ENCODE measurements at regions not wholly inside any gene's neighbourhood (a gene's known extent, or its start where the extent isn't known, plus 50 kb on each side); places are given as distances from the start of the nearest gene placed in this dataset.

DNA sequence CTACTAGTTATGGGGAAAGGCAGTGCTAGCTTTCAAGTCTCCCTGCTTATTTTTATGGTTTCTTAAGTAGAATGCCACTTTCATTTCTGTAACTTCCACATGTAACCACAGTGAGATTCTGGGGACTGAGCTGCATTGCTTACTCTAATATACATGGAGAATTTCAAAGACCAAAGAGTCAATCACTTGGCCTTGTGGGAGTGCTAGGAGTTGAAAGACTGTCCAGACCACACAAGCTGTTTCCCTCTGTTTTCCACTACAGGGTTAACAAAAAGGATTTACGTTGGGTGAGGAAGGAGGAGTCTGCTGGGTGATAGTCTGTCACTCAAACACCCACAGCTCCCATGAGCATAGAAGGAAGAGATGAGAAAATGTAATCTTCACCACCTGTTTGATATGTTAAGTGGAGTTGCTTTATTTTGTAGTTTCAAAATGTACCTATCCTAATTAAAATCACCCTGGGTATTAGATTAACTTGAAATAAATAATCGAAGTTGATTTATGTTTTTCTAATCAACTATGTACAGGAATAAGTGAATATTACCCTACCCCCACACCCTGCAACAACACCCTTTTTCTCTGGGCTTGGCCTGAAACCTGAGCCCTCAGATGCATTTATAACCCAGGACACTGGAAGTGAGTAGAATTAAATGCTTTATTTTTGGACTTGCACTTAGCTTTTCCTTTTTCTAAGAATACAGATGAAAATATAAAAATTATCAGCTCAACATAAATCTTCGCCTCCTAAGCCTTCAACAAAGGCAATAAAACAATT is 225.8 kb upstream of the SLC10A2 start:
- peak in 1 of 2 donors; percentile 29 for DNase-seq (ENCODE audit: low read depth in 1 of 2, low spot score in 1 of 2)
- H3K27ac ChIP-seq = no peak overlapping the region
- no peaks in the 10 kb centered on the region for H3K9me3 ChIP-seq (ENCODE audit: low read depth)
- TF ChIP-seq, protein P1, sequence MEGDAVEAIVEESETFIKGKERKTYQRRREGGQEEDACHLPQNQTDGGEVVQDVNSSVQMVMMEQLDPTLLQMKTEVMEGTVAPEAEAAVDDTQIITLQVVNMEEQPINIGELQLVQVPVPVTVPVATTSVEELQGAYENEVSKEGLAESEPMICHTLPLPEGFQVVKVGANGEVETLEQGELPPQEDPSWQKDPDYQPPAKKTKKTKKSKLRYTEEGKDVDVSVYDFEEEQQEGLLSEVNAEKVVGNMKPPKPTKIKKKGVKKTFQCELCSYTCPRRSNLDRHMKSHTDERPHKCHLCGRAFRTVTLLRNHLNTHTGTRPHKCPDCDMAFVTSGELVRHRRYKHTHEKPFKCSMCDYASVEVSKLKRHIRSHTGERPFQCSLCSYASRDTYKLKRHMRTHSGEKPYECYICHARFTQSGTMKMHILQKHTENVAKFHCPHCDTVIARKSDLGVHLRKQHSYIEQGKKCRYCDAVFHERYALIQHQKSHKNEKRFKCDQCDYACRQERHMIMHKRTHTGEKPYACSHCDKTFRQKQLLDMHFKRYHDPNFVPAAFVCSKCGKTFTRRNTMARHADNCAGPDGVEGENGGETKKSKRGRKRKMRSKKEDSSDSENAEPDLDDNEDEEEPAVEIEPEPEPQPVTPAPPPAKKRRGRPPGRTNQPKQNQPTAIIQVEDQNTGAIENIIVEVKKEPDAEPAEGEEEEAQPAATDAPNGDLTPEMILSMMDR (IDR thresholded peaks at IDR 0.05; ENCODE audit: low read depth, low read length) = no peak
- no peaks in the 10 kb centered on the region for H3K36me3 ChIP-seq
- no peak overlapping the region for H3K4me3 ChIP-seq
- H3K27me3 ChIP-seq = no peaks in the 10 kb centered on the region
- peaks cover 46% of the 10 kb centered on the region for H3K4me1 ChIP-seq (ENCODE audit: low read depth)

DNA sequence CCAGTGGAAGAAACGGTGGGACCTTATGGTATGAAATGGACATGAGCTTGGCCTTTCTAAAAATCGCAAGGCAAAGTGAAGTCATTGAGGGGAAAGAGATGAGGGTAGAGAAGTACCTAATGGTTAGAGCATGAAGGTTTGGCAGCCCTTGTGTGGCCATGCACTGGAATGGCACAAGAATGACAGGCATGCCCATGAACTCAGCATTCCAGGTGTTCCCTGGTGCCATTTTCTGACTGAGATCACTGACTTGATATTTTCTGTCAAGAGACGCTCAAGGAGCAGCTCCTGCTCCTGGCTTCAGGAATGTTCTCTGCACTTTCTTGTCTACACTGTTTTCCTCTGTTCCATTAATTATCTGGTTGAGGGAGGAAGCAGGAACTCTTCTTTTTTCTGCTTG is 225.0 kb upstream of the SLC10A2 start:
- peaks cover 46% of the 10 kb centered on the region for H3K4me1 ChIP-seq (ENCODE audit: low read depth)
- no peaks in the 10 kb centered on the region for H3K36me3 ChIP-seq
- H3K27me3 ChIP-seq = no peaks in the 10 kb centered on the region
- no peak overlapping the region for H3K27ac ChIP-seq
- no peak for DNase-seq (ENCODE audit: low read depth in 1 of 2, low spot score in 1 of 2)
- TF ChIP-seq, protein P1 (IDR thresholded peaks at IDR 0.05; ENCODE audit: low read depth, low read length) = no peak
- H3K4me3 ChIP-seq = no peak overlapping the region
- no peaks in the 10 kb centered on the region for H3K9me3 ChIP-seq (ENCODE audit: low read depth)

DNA sequence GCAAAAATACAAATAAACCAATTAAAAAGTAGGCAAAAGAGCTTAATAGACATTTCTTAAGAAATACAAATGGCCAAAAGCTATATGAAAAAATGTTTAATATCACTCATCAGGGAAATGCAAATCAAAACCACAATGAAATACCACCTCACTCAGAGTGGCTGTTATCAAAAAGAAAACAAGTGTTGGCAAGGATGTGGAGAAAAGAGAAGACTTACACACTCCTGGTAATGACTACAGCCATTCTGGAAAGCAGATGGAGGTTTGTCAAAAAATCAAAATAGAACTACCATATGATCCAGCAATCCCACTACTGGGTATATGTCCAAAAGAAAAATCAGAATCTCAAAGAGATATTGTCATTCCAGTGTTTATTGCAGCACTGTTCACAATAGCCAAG is 223.5 kb upstream of the SLC10A2 start:
- peak in 1 of 2 donors; percentile 68 for DNase-seq (ENCODE audit: low read depth in 1 of 2, low spot score in 1 of 2)
- H3K4me3 ChIP-seq = no peak overlapping the region
- H3K27me3 ChIP-seq = no peaks in the 10 kb centered on the region
- TF ChIP-seq, protein P1 (IDR thresholded peaks at IDR 0.05; ENCODE audit: low read depth, low read length) = no peak
- H3K27ac ChIP-seq = no peak overlapping the region
- no peaks in the 10 kb centered on the region for H3K36me3 ChIP-seq
- H3K4me1 ChIP-seq (ENCODE audit: low read depth) = peaks cover 46% of the 10 kb centered on the region
- no peaks in the 10 kb centered on the region for H3K9me3 ChIP-seq (ENCODE audit: low read depth)

DNA sequence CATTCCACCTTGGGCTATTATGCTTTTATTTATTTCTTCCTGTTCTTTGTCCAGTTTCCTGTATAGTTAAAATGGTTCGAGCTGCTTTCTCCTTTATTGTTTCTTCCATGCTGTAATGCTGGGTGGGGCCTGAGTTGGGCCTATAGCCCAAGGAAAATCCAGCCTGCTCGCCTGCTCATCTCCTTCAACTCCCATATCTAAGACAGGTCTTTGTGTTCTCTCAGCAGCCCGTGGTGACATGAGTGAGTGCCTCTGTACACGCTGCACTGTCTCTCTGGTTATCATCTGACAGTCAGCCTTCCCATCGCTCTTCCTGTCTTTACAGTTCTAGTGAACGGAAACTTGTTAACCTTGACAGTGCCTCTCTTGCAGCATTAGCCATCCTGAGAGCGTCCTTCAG is 221.9 kb upstream of the SLC10A2 start:
- DNase-seq (ENCODE audit: low read depth in 1 of 2, low spot score in 1 of 2) = peak; percentile 12 to 63
- Histone ChIP-seq H3K36me3 (no peaks in the 10 kb centered on the region), H3K4me3 (no peak overlapping the region), H3K9me3 (ENCODE audit: low read depth) (no peaks in the 10 kb centered on the region), H3K27ac (peak overlapping the region; percentile 72), H3K4me1 (ENCODE audit: low read depth) (peaks cover 51% of the 10 kb centered on the region), H3K27me3 (no peaks in the 10 kb centered on the region)
- TF ChIP-seq, protein P1 (IDR thresholded peaks at IDR 0.05; ENCODE audit: low read depth, low read length) = no peak

DNA sequence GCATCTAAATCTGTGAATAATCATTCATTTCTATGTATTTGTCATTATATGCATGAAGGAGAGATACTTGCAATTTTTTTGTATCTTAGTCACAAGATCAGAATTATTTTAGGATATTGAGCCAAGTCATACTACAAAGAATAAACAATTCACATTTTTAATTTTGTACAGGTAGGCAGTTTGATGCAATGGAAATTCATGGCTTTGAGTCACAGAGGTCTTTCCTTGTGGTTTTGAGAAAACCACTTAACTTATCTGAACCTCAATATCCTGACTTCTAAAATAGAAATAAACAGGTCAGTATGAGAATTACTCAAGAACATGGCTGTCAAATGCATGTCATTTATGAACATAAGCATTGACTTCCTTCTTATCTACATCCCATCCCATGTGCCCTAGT is 221.4 kb upstream of the SLC10A2 start:
- peak overlapping the region; percentile 72 for H3K27ac ChIP-seq
- H3K4me1 ChIP-seq (ENCODE audit: low read depth) = peaks cover 51% of the 10 kb centered on the region
- H3K4me3 ChIP-seq = no peak overlapping the region
- peak in 1 of 2 donors; percentile 12 for DNase-seq (ENCODE audit: low read depth in 1 of 2, low spot score in 1 of 2)
- TF ChIP-seq, protein P1 (IDR thresholded peaks at IDR 0.05; ENCODE audit: low read depth, low read length) = no peak
- no peaks in the 10 kb centered on the region for H3K27me3 ChIP-seq
- H3K9me3 ChIP-seq (ENCODE audit: low read depth) = no peaks in the 10 kb centered on the region
- no peaks in the 10 kb centered on the region for H3K36me3 ChIP-seq

Measured in cardiac muscle cell (in vitro differentiated cells and primary cell).